Nephron (organoid): ENCODE measurements at regions not wholly inside any gene's neighbourhood (a gene's known extent, or its start where the extent isn't known, plus 50 kb on each side); places are given as distances from the start of the nearest gene placed in this dataset.

Experiments
- H3K27ac Mint-ChIP-seq, 3 experiments: 2 replicates each; pipeline ENCODE4 v1.8.0; 2020; ENCODE audit warnings: mixed read lengths in 3 of 3, mild to moderate bottlenecking in 2 of 3, moderate library complexity in 1 of 3
- H3K27me3 Mint-ChIP-seq: 2 replicates; pipeline ENCODE4 v1.8.0; 2021; ENCODE audit warnings: low read depth, mild to moderate bottlenecking, moderate library complexity, mixed read lengths
- H3K36me3 Mint-ChIP-seq: 2 replicates; pipeline ENCODE4 v1.8.0; 2020; ENCODE audit warnings: low read depth, mixed read lengths
- H3K4me1 Mint-ChIP-seq: 2 replicates; pipeline ENCODE4 v1.8.0; 2020; ENCODE audit warnings: mixed read lengths
- H3K4me3 Mint-ChIP-seq, 3 experiments: 2 replicates each; pipeline ENCODE4 v1.8.0; 2020; ENCODE audit warnings: mild to moderate bottlenecking in 3 of 3, mixed read lengths in 3 of 3, moderate library complexity in 2 of 3
- H3K9me3 Mint-ChIP-seq: 2 replicates; pipeline ENCODE4 v1.8.0; 2020; ENCODE audit warnings: mixed read lengths
- TF ChIP-seq, protein P1 (sequence below), 3 experiments: fragments of 200-600 bp; sonication (generic); IDR thresholded peaks; one replicate each; pipeline ENCODE4 v1.5.0; 2021; ENCODE audit warnings: antibody characterized with exemption in 3 of 3; ENCODE audit not compliant: unreplicated experiment in 3 of 3

DNA sequence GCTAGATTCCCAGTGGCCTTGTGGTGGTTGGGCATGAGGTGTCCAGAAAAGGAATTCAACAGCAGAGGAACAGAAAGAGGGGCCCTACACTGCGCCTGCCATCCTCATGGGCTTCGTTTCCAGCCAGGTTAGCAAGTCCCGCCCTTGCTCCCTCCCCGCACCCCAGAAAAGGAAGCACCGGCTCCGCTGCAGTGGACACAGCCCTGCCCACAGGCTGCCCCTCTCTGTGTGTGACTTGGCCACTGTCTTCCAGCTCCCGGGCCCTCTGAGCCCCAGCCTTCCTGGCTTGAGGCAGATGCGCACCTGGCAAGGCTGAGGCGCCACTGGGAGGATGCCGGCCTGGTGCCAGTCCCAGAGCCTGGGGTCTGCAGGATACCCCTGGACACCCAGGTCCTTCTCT, 305.0 kb upstream of the IRX4 start:
- H3K36me3 Mint-ChIP-seq: no peaks in the 10 kb centered on the region
- peaks cover 10% of the 10 kb centered on the region for H3K4me1 Mint-ChIP-seq
- peaks cover 50% of the 10 kb centered on the region for H3K27me3 Mint-ChIP-seq
- no peaks in the 10 kb centered on the region for H3K9me3 Mint-ChIP-seq
- TF ChIP-seq, protein P1, sequence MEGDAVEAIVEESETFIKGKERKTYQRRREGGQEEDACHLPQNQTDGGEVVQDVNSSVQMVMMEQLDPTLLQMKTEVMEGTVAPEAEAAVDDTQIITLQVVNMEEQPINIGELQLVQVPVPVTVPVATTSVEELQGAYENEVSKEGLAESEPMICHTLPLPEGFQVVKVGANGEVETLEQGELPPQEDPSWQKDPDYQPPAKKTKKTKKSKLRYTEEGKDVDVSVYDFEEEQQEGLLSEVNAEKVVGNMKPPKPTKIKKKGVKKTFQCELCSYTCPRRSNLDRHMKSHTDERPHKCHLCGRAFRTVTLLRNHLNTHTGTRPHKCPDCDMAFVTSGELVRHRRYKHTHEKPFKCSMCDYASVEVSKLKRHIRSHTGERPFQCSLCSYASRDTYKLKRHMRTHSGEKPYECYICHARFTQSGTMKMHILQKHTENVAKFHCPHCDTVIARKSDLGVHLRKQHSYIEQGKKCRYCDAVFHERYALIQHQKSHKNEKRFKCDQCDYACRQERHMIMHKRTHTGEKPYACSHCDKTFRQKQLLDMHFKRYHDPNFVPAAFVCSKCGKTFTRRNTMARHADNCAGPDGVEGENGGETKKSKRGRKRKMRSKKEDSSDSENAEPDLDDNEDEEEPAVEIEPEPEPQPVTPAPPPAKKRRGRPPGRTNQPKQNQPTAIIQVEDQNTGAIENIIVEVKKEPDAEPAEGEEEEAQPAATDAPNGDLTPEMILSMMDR (IDR thresholded peaks at IDR 0.05; ENCODE audit: unreplicated experiment in 3 of 3): no peak
- no peak overlapping the region for H3K27ac Mint-ChIP-seq
- H3K4me3 Mint-ChIP-seq: no peak overlapping the region

DNA sequence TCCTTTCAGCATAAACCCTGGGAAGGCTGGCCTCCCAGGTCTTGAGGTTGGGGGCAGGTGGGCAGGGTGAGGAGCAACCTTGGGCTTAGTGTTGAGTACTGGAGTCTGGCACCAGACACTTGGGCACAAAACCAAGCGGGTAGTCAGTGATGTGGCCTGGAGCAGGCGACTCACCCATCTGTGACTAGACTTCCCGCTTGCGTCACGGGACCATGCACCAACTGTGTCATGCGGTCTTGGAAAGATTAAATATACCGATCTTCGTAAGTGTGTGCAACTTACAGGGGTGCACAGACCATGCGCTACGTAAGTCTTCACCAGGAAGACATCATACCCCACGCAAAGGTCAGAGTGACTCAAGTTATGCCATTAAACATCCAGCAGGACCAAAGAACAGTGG, 304.4 kb upstream of the IRX4 start:
- H3K36me3 Mint-ChIP-seq: no peaks in the 10 kb centered on the region
- H3K27me3 Mint-ChIP-seq: peaks cover 48% of the 10 kb centered on the region
- peaks cover 10% of the 10 kb centered on the region for H3K4me1 Mint-ChIP-seq
- H3K4me3 Mint-ChIP-seq: no peak overlapping the region
- TF ChIP-seq, protein P1 (IDR thresholded peaks at IDR 0.05; ENCODE audit: unreplicated experiment in 3 of 3): no peak
- H3K9me3 Mint-ChIP-seq: no peaks in the 10 kb centered on the region
- H3K27ac Mint-ChIP-seq: no peak overlapping the region

- Mint-ChIP-seq H3K36me3 (no peaks in the 10 kb centered on the region), H3K9me3 (no peaks in the 10 kb centered on the region), H3K4me3 (no peak overlapping the region), H3K4me1 (peaks cover 10% of the 10 kb centered on the region), H3K27me3 (peaks cover 42% of the 10 kb centered on the region), H3K27ac (no peak overlapping the region)
- TF ChIP-seq, protein P1 (IDR thresholded peaks at IDR 0.05; ENCODE audit: unreplicated experiment in 3 of 3): no peak
Measured at GRCh38 chr5:2186472-2187015, 303.8 kb upstream of the IRX4 start.

GRCh38 chr5:2185646-2186471, 303.1 kb upstream of the IRX4 start:
- no peaks in the 10 kb centered on the region for H3K36me3 Mint-ChIP-seq

DNA sequence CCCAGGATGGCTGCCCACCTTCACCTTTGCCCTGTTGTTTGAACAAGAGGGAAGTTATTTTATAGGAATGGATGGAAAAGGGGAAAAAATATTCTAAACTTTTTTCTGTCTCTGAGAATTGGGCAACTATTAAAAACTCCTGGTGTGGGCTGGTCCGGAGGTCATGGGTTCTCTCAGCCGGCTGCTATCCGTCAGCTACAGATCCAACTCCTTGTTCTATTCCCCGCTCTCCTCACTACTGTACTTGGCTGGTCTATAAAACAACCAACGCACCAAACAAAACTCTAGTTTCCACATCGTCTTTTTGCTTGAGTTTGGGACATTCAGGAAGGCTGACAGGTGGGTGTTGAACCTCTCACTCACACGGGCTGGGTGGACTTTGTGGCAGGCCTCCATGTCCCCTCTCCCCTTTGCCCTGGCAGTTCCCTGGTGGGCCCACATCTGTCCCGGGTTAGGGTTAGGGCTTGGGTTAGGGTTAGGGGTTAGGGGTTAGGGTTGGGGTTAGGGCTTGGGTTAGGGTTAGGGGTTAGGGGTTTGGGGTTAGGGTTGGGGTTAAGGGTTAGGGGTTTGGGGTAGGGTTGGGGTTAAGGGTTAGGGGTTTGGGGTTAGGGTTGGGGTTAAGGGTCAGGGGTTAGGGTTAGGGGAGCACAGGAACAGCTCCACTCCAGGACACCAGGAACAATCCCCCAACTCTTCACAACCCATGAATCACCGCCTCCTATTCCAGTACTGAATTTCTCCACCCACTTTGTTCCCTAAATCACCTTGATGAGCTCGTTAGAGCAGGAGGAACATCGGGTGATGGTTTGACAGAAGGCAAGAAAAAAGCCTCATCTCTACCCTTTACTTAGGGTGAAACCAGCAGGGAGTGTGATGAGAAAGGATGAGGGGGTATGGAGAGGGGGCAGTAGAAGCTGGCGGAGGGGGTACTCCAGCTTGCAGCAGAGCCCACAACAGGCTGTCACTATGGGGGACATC, 302.1 kb upstream of the IRX4 start:
- Mint-ChIP-seq H3K36me3 (no peaks in the 10 kb centered on the region), H3K27ac (peak overlapping the region; percentile 49 to 93 (median 69)), H3K4me1 (peaks cover 14% of the 10 kb centered on the region), H3K27me3 (peaks cover 43% of the 10 kb centered on the region), H3K4me3 (peak overlapping the region in 1 of 3 experiments; percentile 34), H3K9me3 (no peaks in the 10 kb centered on the region)
- TF ChIP-seq, protein P1 (IDR thresholded peaks at IDR 0.05; ENCODE audit: unreplicated experiment in 3 of 3): no peak

More at GRCh38 chr5:2185646-2186471, 303.1 kb upstream of the IRX4 start:
- TF ChIP-seq, protein P1 (IDR thresholded peaks at IDR 0.05; ENCODE audit: unreplicated experiment in 3 of 3): no peak
- H3K9me3 Mint-ChIP-seq: no peaks in the 10 kb centered on the region
- H3K4me3 Mint-ChIP-seq: no peak overlapping the region
- H3K4me1 Mint-ChIP-seq: peaks cover 14% of the 10 kb centered on the region
- H3K27ac Mint-ChIP-seq: no peak overlapping the region
- H3K27me3 Mint-ChIP-seq: peaks cover 42% of the 10 kb centered on the region
